NB4 (cell line): ENCODE measurements at regions not wholly inside any gene's neighbourhood (a gene's known extent, or its start where the extent isn't known, plus 50 kb on each side); places are given as distances from the start of the nearest gene placed in this dataset.

ENCODE experiments used
- CTCF ChIP-seq: IDR thresholded peaks from one replicate; pipeline ENCODE4 v1.5.1; 2012; ENCODE audit warnings: low read depth, low read length
- MAX ChIP-seq: IDR thresholded peaks from 2 replicates; pipeline ENCODE4 v1.6.1; 2011; ENCODE audit warnings: low read depth, low read length
- MYC ChIP-seq: IDR thresholded peaks from 2 replicates; pipeline ENCODE4 v1.6.1; 2011; ENCODE audit warnings: low read depth, low read length
- POLR2A ChIP-seq: IDR thresholded peaks from 2 replicates; pipeline ENCODE4 v1.6.1; 2011; ENCODE audit warnings: mild to moderate bottlenecking; ENCODE audit not compliant: insufficient read length; ENCODE audit errors: extremely low read depth

- TF ChIP-seq CTCF (no peak), POLR2A (no peak), MAX (no peak), MYC (no peak)
Measured at GRCh38 chr18:73535990-73536389, 611.6 kb downstream of the FBXO15 start.
